Loucy (cell line): ENCODE measurements at regions not wholly inside any gene's neighbourhood (a gene's known extent, or its start where the extent isn't known, plus 50 kb on each side); places are given as distances from the start of the nearest gene placed in this dataset.

Experiments
- EZH2phosphoT487 ChIP-seq: fragments of 200-600 bp; IDR thresholded peaks from 2 replicates; pipeline ENCODE4 v1.6.1; 2018; ENCODE audit warnings: antibody characterized with exemption, mild to moderate bottlenecking, moderate library complexity, borderline replicate concordance
- TF ChIP-seq, protein P1 (sequence below): fragments of 200-600 bp; sonication (generic); conservative IDR thresholded peaks from 2 replicates; pipeline ENCODE4 v1.5.1; 2014; ENCODE audit warnings: mild to moderate bottlenecking, antibody characterized with exemption, low read length

- TF ChIP-seq, protein P1, sequence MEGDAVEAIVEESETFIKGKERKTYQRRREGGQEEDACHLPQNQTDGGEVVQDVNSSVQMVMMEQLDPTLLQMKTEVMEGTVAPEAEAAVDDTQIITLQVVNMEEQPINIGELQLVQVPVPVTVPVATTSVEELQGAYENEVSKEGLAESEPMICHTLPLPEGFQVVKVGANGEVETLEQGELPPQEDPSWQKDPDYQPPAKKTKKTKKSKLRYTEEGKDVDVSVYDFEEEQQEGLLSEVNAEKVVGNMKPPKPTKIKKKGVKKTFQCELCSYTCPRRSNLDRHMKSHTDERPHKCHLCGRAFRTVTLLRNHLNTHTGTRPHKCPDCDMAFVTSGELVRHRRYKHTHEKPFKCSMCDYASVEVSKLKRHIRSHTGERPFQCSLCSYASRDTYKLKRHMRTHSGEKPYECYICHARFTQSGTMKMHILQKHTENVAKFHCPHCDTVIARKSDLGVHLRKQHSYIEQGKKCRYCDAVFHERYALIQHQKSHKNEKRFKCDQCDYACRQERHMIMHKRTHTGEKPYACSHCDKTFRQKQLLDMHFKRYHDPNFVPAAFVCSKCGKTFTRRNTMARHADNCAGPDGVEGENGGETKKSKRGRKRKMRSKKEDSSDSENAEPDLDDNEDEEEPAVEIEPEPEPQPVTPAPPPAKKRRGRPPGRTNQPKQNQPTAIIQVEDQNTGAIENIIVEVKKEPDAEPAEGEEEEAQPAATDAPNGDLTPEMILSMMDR, result no peak
- TF ChIP-seq EZH2phosphoT487, result no peak
These were observed 94.3 kb upstream of the CHMP2B start for GRCh38 chr3:87132801-87133200.
